OCI-LY3 (cell line): ENCODE measurements at regions not wholly inside any gene's neighbourhood (a gene's known extent, or its start where the extent isn't known, plus 50 kb on each side); places are given as distances from the start of the nearest gene placed in this dataset.
"Not testable (repeated sequence)": the region's sequence is repeated elsewhere in the genome, so short reads cannot be mapped to it uniquely, and the experiment has no call there.

ENCODE experiments used
- H2AFZ ChIP-seq: fragments of 200-600, 300-600 bp; shearing (Covaris generic); 2 replicates; pipeline ENCODE4 v1.6.0; 2014; ENCODE audit warnings: antibody characterized with exemption, low read depth, low read length
- H3K27ac ChIP-seq: fragments of 200-600, 300-600 bp; sonication (generic); 2 replicates; pipeline ENCODE4 v1.5.1; 2014; ENCODE audit warnings: mild to moderate bottlenecking, low read length, moderate library complexity, mixed read lengths
- H3K27me3 ChIP-seq: fragments of 200-600, 300-600 bp; sonication (generic); 2 replicates; pipeline ENCODE4 v1.6.1; 2014; ENCODE audit warnings: low read depth, low read length, mixed read lengths
- H3K36me3 ChIP-seq: fragments of 200-600, 300-600 bp; sonication (generic); replicated peaks from 2 replicates; pipeline ENCODE3; 2014; ENCODE audit warnings: low read depth, low read length, mixed read lengths
- H3K4me1 ChIP-seq: fragments of 300-600, 200-600 bp; sonication (generic); 2 replicates; pipeline ENCODE4 v1.6.1; 2014; ENCODE audit warnings: low read length, mixed read lengths
- H3K4me2 ChIP-seq: fragments of 200-600, 300-600 bp; sonication (generic); 2 replicates; pipeline ENCODE4 v1.6.1; 2014; ENCODE audit warnings: low read length, mixed read lengths
- H3K4me3 ChIP-seq: fragments of 300-600, 200-600 bp; sonication (generic); 2 replicates; pipeline ENCODE4 v1.5.1; 2014; ENCODE audit warnings: antibody characterized with exemption, mild to moderate bottlenecking, low read length, moderate library complexity
- H3K79me2 ChIP-seq: fragments of 300-600, 200-600 bp; shearing (Covaris generic); 2 replicates; pipeline ENCODE4 v1.6.1; 2014; ENCODE audit warnings: mild to moderate bottlenecking, low read length, mixed read lengths
- H3K9ac ChIP-seq: fragments of 300-600, 200-600 bp; shearing (Covaris generic); 2 replicates; pipeline ENCODE4 v1.6.0; 2014; ENCODE audit warnings: mild to moderate bottlenecking, low read length, moderate library complexity
- H3K9me3 ChIP-seq: fragments of 200-600, 300-600 bp; shearing (Covaris generic); 2 replicates; pipeline ENCODE4 v1.6.1; 2014; ENCODE audit warnings: low read length, mixed read lengths; ENCODE audit not compliant: insufficient read depth
- H4K20me1 ChIP-seq: fragments of 200-600, 300-600 bp; sonication (generic); 2 replicates; pipeline ENCODE4 v1.6.1; 2016; ENCODE audit warnings: low read length, mixed read lengths; ENCODE audit not compliant: insufficient read depth
- CTCF ChIP-seq: fragments of 200-600, 300-600 bp; sonication (generic); IDR thresholded peaks from 2 replicates; pipeline ENCODE4 v1.5.1; 2014; ENCODE audit warnings: antibody characterized with exemption, low read length, low read depth
- EZH2phosphoT487 ChIP-seq: fragments of 200-600 bp; shearing (Covaris generic); IDR thresholded peaks from 2 replicates; pipeline ENCODE4 v1.6.1; 2018; ENCODE audit warnings: antibody characterized with exemption, mixed run types, low read depth

GRCh38 chr3:64789111-64789510 lies 101.3 kb upstream of the ADAMTS9 start:
- no peak overlapping the region for H3K4me3 ChIP-seq
- H3K4me1 ChIP-seq: no peaks in the 10 kb centered on the region
- no peak overlapping the region for H3K4me2 ChIP-seq
- H3K79me2 ChIP-seq: no peaks in the 10 kb centered on the region
- H3K27ac ChIP-seq: no peak overlapping the region
- TF ChIP-seq CTCF (no peak), EZH2phosphoT487 (no peak)
- H3K36me3 ChIP-seq: no peaks in the 10 kb centered on the region
- no peak overlapping the region for H2AFZ ChIP-seq
- no peaks in the 10 kb centered on the region for H3K9me3 ChIP-seq
- no peaks in the 10 kb centered on the region for H4K20me1 ChIP-seq
- 0 out of 2 replicates have a peak, but pooled peaks cover 2% of the 10 kb centered on the region for H3K27me3 ChIP-seq
- H3K9ac ChIP-seq: no peak overlapping the region

- H3K4me3 ChIP-seq: no peak overlapping the region
- no peaks in the 10 kb centered on the region for H3K9me3 ChIP-seq
Observed at GRCh38 chr3:64783200-64783599, 95.4 kb upstream of the ADAMTS9 start.

GRCh38 chr3:64780923-64781322 lies 93.1 kb upstream of the ADAMTS9 start:
- not testable (repeated sequence) for H4K20me1 ChIP-seq, H3K27me3 ChIP-seq, H3K36me3 ChIP-seq, H3K4me2 ChIP-seq, H3K79me2 ChIP-seq, H3K4me3 ChIP-seq, H3K9me3 ChIP-seq, H3K9ac ChIP-seq, H2AFZ ChIP-seq, H3K4me1 ChIP-seq, H3K27ac ChIP-seq

More at GRCh38 chr3:64783200-64783599, 95.4 kb upstream of the ADAMTS9 start:
- Histone ChIP-seq H2AFZ (no peak overlapping the region), H3K4me2 (no peak overlapping the region), H3K27ac (no peak overlapping the region), H4K20me1 (no peaks in the 10 kb centered on the region), H3K79me2 (no peaks in the 10 kb centered on the region), H3K36me3 (no peaks in the 10 kb centered on the region), H3K27me3 (no peaks in the 10 kb centered on the region), H3K4me1 (no peaks in the 10 kb centered on the region), H3K9ac (no peak overlapping the region)
- TF ChIP-seq CTCF: no peak
- TF ChIP-seq EZH2phosphoT487: no peak

- H3K4me3 ChIP-seq: no peak overlapping the region
- H3K79me2 ChIP-seq: no peaks in the 10 kb centered on the region
- H3K27me3 ChIP-seq: no peaks in the 10 kb centered on the region
- H2AFZ ChIP-seq: no peak overlapping the region
- TF ChIP-seq EZH2phosphoT487 (no peak), CTCF (no peak)
- H3K36me3 ChIP-seq: no peaks in the 10 kb centered on the region
- no peaks in the 10 kb centered on the region for H3K4me1 ChIP-seq
- H3K4me2 ChIP-seq: no peak overlapping the region
- H4K20me1 ChIP-seq: no peaks in the 10 kb centered on the region
- no peaks in the 10 kb centered on the region for H3K9me3 ChIP-seq
- no peak overlapping the region for H3K27ac ChIP-seq
- H3K9ac ChIP-seq: no peak overlapping the region
Observed at GRCh38 chr3:64773137-64773536, 85.3 kb upstream of the ADAMTS9 start.

DNA sequence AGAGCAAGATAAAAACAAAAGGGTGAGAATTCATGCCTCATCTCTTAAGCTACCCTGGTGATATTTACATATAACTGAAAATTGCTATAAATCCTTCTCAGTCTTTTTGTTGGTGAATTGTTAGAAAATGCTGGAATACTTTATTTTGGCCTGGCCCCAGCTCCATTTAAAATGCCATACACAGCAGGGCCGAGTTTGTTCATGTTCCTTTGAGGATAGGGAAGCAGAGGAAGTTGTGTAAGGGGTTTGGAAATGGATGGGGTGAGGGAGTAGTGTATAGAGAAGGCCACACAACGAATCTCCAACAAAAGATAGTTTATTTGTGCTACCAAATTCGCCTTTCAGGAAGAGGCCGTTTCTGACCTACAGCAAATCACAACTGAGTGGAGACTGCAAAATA lies 78.6 kb upstream of the ADAMTS9 start:
- Histone ChIP-seq H3K9me3 (no peaks in the 10 kb centered on the region), H3K79me2 (no peaks in the 10 kb centered on the region), H3K4me2 (no peak overlapping the region), H2AFZ (no peak overlapping the region), H3K4me3 (no peak overlapping the region), H3K27me3 (0 out of 2 replicates have a peak, but pooled peaks cover 3% of the 10 kb centered on the region), H3K4me1 (no peaks in the 10 kb centered on the region), H4K20me1 (no peaks in the 10 kb centered on the region), H3K36me3 (no peaks in the 10 kb centered on the region), H3K27ac (no peak overlapping the region), H3K9ac (no peak overlapping the region)
- TF ChIP-seq EZH2phosphoT487: no peak
- TF ChIP-seq CTCF: no peak
